Tongue (tissue), 1 donor: ENCODE measurements at regions not wholly inside any gene's neighbourhood (a gene's known extent, or its start where the extent isn't known, plus 50 kb on each side); places are given as distances from the start of the nearest gene placed in this dataset.

ENCODE experiments used
- DNase-seq: peaks from one replicate; pipeline ENCODE4 v3.0.0-alpha.2; 2015

GRCh38 chr17:62913991-62914570 lies 52.0 kb upstream of the TANC2 start:
- no peak for DNase-seq

- DNase-seq, result no peak
Observed at GRCh38 chr17:62912363-62912762, 53.7 kb upstream of the TANC2 start.

- DNase-seq, result peak; percentile 79
Observed at GRCh38 chr17:62911114-62911513, 54.9 kb upstream of the TANC2 start.

GRCh38 chr17:62910277-62910676 lies 55.8 kb upstream of the TANC2 start:
- no peak for DNase-seq

GRCh38 chr17:62907961-62908360 lies 58.1 kb upstream of the TANC2 start:
- no peak for DNase-seq

- DNase-seq, result no peak
Observed at GRCh38 chr17:62906881-62907280, 59.2 kb upstream of the TANC2 start.

- DNase-seq, result no peak
Observed at GRCh38 chr17:62905233-62905632, 60.8 kb upstream of the TANC2 start.

- DNase-seq, result no peak
Observed at GRCh38 chr17:62902531-62903220, 63.4 kb upstream of the TANC2 start.

GRCh38 chr17:62901544-62901943 lies 64.5 kb upstream of the TANC2 start:
- no peak for DNase-seq

- no peak for DNase-seq
Observed at GRCh38 chr17:62900096-62900495, 65.9 kb upstream of the TANC2 start.

- DNase-seq, result peak; percentile 81
Observed at GRCh38 chr17:62899361-62899760, 66.7 kb upstream of the TANC2 start.

- peak; percentile 91 for DNase-seq
Observed at GRCh38 chr17:62898239-62898864, 67.7 kb upstream of the TANC2 start.

- no peak for DNase-seq
Observed at GRCh38 chr17:62897706-62898105, 68.3 kb upstream of the TANC2 start.

- DNase-seq, result peak; percentile 86
Observed at GRCh38 chr17:62895320-62896301, 70.4 kb upstream of the TANC2 start.

- DNase-seq, result peak; percentile 71
Observed at GRCh38 chr17:62892870-62893338, 73.1 kb upstream of the TANC2 start.

GRCh38 chr17:62892061-62892675 lies 73.9 kb upstream of the TANC2 start:
- DNase-seq, result peak; percentile 25

GRCh38 chr17:62891659-62892058 lies 74.4 kb upstream of the TANC2 start:
- DNase-seq, result no peak

- DNase-seq, result no peak
Observed at GRCh38 chr17:62888765-62889164, 77.3 kb upstream of the TANC2 start.

GRCh38 chr17:62888148-62888547 lies 77.9 kb upstream of the TANC2 start:
- no peak for DNase-seq

GRCh38 chr17:62887437-62887836 lies 78.6 kb upstream of the TANC2 start:
- no peak for DNase-seq

- no peak for DNase-seq
Observed at GRCh38 chr17:62884781-62885180, 76.7 kb upstream of the MARCHF10 start.

- no peak for DNase-seq
Observed at GRCh38 chr17:62882878-62883277, 74.8 kb upstream of the MARCHF10 start.
